RWPE2 (cell line): ENCODE measurements at regions not wholly inside any gene's neighbourhood (a gene's known extent, or its start where the extent isn't known, plus 50 kb on each side); places are given as distances from the start of the nearest gene placed in this dataset.

Experiments used
- ATAC-seq: fragments of 200-7000 bp; cut with Tn5 transposase; 3 replicates; pipeline ENCODE4 v1.9.1; 2021; ENCODE audit warnings: low read depth
- DNase-seq: peaks from one replicate; pipeline ENCODE4 v3.0.0-alpha.2; 2020; ENCODE audit warnings: low spot score
- H3K27ac ChIP-seq: fragments of 450-650 bp; 2 replicates; pipeline ENCODE4 v1.5.1; 2017; ENCODE audit warnings: mild to moderate bottlenecking; ENCODE audit not compliant: poor library complexity, severe bottlenecking
- H3K27me3 ChIP-seq: fragments of 250-450 bp; sonication (Bioruptor Pico); 2 replicates; pipeline ENCODE4 v1.5.1; 2021; ENCODE audit warnings: mild to moderate bottlenecking, moderate library complexity; ENCODE audit not compliant: insufficient read depth, poor library complexity, severe bottlenecking
- H3K36me3 ChIP-seq: fragments of 250-450 bp; sonication (Bioruptor Pico); 2 replicates; pipeline ENCODE4 v1.5.1; 2020; ENCODE audit warnings: low read depth, mild to moderate bottlenecking, moderate library complexity
- H3K4me1 ChIP-seq: fragments of 250-450 bp; sonication (Bioruptor Pico); 2 replicates; pipeline ENCODE4 v1.5.1; 2021; ENCODE audit warnings: mild to moderate bottlenecking, moderate library complexity; ENCODE audit not compliant: insufficient read depth, poor library complexity, severe bottlenecking
- H3K4me3 ChIP-seq: fragments of 250-450 bp; sonication (Bioruptor Pico); 2 replicates; pipeline ENCODE4 v1.5.1; 2021; ENCODE audit warnings: mild to moderate bottlenecking, moderate library complexity; ENCODE audit not compliant: severe bottlenecking
- H3K9me3 ChIP-seq: fragments of 250-450 bp; sonication (Bioruptor Pico); 2 replicates; pipeline ENCODE4 v1.5.1; 2021; ENCODE audit warnings: mild to moderate bottlenecking, moderate library complexity; ENCODE audit not compliant: severe bottlenecking
- TF ChIP-seq, protein P1 (sequence below): fragments of 450-650 bp; IDR thresholded peaks from one replicate; pipeline ENCODE4 v1.5.1; 2017; ENCODE audit warnings: mild to moderate bottlenecking, moderate library complexity; ENCODE audit not compliant: poor library complexity, severe bottlenecking

DNA sequence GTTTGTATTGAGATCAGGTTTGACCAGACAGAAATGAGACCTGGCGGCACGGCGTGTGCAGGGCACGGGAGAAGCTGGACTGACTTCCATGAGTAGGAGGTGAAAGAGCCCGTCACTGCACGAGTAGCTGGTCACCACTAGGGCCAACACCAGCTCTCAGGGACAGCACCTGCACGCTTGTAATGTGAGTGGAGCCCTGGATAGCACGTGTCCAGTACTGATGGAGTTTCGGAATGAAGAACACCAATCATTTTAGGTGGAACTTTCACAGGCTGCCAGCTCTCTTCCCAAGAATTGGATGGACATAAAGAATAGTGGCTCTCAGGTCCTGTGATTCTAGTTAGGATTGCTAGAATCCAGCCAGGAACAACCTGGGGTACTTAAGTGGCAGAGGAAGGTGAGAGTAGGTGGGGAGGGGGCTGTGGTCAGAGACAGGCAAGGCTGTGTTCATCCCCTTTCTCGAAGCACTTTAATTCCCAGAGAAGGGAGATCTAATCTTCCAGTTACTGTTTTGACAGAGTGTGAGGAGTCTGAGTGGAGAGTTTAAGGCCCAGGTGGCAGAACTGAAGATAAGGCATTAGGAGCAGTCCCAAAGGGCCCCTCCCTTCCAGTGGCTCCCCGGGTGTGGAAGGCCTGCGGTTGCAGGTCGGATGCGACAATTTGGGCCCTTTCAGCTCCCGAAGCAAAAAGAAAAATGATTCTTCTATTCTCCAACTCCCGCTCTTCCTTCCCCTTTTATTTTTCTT lies 314.8 kb downstream of the QKI start:
- Histone ChIP-seq H3K27me3 (no peaks in the 10 kb centered on the region), H3K36me3 (no peaks in the 10 kb centered on the region), H3K27ac (no peak overlapping the region), H3K4me1 (no peaks in the 10 kb centered on the region), H3K4me3 (no peak overlapping the region), H3K9me3 (no peaks in the 10 kb centered on the region)
- no peak for ATAC-seq
- TF ChIP-seq, protein P1, sequence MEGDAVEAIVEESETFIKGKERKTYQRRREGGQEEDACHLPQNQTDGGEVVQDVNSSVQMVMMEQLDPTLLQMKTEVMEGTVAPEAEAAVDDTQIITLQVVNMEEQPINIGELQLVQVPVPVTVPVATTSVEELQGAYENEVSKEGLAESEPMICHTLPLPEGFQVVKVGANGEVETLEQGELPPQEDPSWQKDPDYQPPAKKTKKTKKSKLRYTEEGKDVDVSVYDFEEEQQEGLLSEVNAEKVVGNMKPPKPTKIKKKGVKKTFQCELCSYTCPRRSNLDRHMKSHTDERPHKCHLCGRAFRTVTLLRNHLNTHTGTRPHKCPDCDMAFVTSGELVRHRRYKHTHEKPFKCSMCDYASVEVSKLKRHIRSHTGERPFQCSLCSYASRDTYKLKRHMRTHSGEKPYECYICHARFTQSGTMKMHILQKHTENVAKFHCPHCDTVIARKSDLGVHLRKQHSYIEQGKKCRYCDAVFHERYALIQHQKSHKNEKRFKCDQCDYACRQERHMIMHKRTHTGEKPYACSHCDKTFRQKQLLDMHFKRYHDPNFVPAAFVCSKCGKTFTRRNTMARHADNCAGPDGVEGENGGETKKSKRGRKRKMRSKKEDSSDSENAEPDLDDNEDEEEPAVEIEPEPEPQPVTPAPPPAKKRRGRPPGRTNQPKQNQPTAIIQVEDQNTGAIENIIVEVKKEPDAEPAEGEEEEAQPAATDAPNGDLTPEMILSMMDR, result no peak
- DNase-seq, result peak; percentile 29

DNA sequence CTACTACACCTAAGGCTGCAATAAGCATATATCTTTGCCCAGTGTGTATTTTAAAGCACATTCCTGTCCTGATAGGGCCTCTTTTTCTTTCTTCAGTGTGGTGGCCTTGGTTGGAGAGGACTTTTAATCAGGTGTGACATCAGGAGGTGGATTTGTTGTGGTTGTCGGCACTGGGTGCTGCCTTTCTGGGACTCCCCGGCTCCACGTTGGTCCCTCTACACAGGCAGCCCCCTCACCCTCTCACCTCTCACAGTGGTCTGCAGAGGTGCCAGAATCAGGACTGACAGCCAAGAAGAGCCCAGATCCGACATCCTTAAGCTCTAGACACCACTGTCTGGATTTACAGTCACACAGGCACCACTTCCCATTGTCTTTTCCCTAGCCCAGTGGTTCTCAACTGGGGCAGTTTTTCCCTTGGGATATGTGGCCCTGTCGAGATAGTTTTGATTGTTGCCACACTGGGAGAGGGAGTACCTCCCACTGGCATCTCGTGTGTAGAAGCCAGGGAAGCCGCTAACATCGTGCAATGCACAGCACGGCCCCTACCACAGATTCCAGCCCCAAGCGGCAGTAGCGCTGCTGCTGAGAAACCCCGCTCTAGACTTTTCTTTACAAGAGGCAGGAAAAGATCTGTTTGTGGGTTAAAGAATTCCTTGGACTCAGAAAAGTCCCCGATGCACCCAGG lies 314.1 kb downstream of the QKI start:
- no peaks in the 10 kb centered on the region for H3K36me3 ChIP-seq
- ATAC-seq (no peak), DNase-seq (no peak)
- H3K27ac ChIP-seq, result no peak overlapping the region
- H3K4me1 ChIP-seq, result no peaks in the 10 kb centered on the region
- TF ChIP-seq, protein P1, result no peak
- H3K9me3 ChIP-seq, result no peaks in the 10 kb centered on the region
- no peak overlapping the region for H3K4me3 ChIP-seq
- no peaks in the 10 kb centered on the region for H3K27me3 ChIP-seq

DNA sequence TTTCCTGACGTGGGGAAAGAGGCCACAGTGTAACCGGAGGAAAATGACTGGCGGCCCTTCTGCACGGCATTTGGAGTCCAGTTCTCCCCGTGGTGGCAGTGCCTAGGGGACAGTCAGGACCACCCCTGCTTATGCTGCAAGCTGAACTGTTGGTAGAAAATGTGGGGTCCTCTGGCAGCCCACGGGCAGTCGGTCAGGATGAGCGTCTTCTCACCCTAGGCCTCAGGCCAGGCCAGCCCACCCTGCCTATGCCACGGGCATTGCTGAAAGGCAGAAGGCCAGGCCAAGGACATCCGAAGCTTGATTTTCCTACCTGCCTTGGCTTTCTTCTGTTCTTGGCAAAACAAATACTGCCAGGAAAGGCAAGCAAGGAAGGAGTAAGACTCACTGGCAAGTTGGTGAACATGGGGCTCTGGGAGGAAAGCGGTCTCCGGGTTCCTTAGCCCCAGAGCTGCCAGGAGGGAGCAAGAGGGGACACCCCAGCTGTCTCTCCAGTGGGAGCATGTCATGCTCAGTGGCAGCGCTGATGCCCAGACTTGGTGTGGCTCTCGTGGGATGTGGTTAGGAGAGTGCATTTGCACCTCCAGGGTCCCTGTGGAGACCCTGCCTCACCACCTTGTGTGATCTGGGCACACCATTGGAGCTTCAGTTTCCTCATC lies 311.6 kb downstream of the QKI start:
- no peak overlapping the region for H3K27ac ChIP-seq
- H3K9me3 ChIP-seq, result no peaks in the 10 kb centered on the region
- H3K27me3 ChIP-seq, result no peaks in the 10 kb centered on the region
- H3K36me3 ChIP-seq, result no peaks in the 10 kb centered on the region
- ATAC-seq, result no peak
- H3K4me1 ChIP-seq, result no peaks in the 10 kb centered on the region
- TF ChIP-seq, protein P1, result no peak
- no peak overlapping the region for H3K4me3 ChIP-seq
- no peak for DNase-seq

DNA sequence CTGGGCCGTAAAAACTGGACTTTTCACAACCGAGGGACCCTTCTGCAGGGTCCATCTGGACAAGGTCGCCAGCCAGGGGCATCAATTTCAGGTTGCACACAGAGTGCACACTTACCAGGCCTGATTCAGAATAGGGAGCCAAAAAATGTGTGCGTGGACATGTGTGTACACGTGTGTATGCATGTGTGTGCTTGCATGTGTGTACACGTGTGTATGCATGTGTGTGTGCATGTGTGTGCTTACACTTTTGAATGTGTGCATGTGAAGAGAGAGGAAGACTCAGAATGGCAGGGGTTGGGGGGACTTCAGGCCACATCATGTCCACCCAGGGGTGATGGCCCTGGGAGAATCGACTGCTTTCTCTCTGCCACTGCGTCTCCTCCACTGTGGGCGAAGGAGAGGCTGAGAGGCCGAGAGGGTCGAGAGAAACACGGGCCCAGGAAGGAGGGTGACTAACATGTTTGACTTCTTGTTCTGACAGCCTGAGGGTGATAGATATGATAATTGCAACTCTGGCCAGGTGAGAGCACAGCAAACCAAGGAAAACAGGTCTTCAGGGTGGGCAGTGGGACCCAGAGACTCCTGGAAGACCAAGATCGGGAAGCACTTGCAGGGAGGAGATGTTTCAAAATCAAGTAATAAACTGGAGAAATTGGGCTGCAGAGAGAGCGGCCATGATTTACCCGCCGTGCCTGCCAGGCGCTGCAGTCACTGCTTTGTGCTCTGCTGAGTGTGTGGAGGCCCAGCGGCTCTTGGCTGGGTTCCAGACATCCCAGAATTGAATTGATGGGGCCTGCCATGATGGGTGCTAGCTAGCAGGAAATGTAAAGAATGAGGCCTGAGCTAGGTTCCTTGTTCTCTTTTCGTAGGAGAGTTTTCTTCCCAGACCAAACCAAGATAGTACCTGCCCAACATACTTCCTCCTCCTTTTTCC lies 310.8 kb downstream of the QKI start:
- no peaks in the 10 kb centered on the region for H3K4me1 ChIP-seq
- TF ChIP-seq, protein P1, result no peak
- DNase-seq, result no peak
- no peaks in the 10 kb centered on the region for H3K27me3 ChIP-seq
- no peak for ATAC-seq
- H3K27ac ChIP-seq, result no peak overlapping the region
- no peaks in the 10 kb centered on the region for H3K36me3 ChIP-seq
- H3K4me3 ChIP-seq, result no peak overlapping the region
- no peaks in the 10 kb centered on the region for H3K9me3 ChIP-seq
